Lower lobe of right lung (tissue), 2 donors: ENCODE measurements at regions not wholly inside any gene's neighbourhood (a gene's known extent, or its start where the extent isn't known, plus 50 kb on each side); places are given as distances from the start of the nearest gene placed in this dataset.

Experiments used
- ATAC-seq, 2 donors: fragments of 200-7000 bp; cut with Tn5 transposase; one replicate each; pipeline ENCODE4 v1.9.1; 2020 to 2022; ENCODE audit warnings: mild to moderate bottlenecking in 2 of 2, moderate library complexity in 2 of 2
- DNase-seq: peaks from one replicate; pipeline ENCODE4 v3.0.0-alpha.2; 2020
- H3K27ac ChIP-seq: fragments of 200-600 bp; one replicate; pipeline ENCODE4 v1.8.0; 2022
- H3K27me3 ChIP-seq: fragments of 200-600 bp; one replicate; pipeline ENCODE4 v1.8.0; 2022; ENCODE audit warnings: low read depth
- H3K36me3 ChIP-seq: fragments of 200-600 bp; one replicate; pipeline ENCODE4 v1.8.0; 2022; ENCODE audit warnings: mild to moderate bottlenecking
- H3K4me1 ChIP-seq: fragments of 200-600 bp; one replicate; pipeline ENCODE4 v1.8.0; 2022
- H3K4me3 ChIP-seq: fragments of 200-600 bp; one replicate; pipeline ENCODE4 v1.8.0; 2022; ENCODE audit warnings: mild to moderate bottlenecking
- H3K9me3 ChIP-seq: fragments of 200-600 bp; one replicate; pipeline ENCODE4 v1.8.0; 2022
- intact Hi-C: fragments of 100-400 bp; cut with DNase I; formaldehyde crosslinking; loops from one replicate; pipeline ENCODE4 v1.11.0; 2022
- TF ChIP-seq, protein P1 (sequence below): fragments of 200-600 bp; IDR thresholded peaks from one replicate; pipeline ENCODE4 v1.8.0; 2022; ENCODE audit warnings: antibody characterized with exemption, mild to moderate bottlenecking
- donor health status: DM: no; HTN: yes; CAD: no; lungs with severe emphysema.

DNA sequence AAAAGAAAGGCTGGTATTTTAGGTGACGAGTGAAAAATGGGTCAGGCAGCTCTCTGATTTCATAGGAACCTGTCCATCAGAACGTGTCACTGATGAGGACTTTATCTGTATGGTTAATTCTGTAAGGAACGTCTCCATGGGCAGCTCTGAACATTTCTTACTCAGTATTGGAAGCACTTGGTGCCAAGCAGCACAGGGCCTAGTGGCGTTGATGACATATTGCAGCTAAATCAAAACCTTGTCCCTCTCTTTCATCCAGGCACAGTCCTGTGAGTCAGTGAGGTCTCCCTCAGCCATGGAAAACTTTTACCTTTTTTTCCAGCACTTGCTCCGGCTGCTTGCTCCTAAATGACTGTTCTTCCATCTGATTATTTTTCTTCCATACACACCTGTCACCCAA, 301.9 kb downstream of the DHX15 start:
- Histone ChIP-seq H3K4me1 (no peaks in the 10 kb centered on the region), H3K4me3 (no peak overlapping the region), H3K9me3 (no peaks in the 10 kb centered on the region), H3K27me3 (no peaks in the 10 kb centered on the region), H3K36me3 (no peaks in the 10 kb centered on the region), H3K27ac (no peak overlapping the region)
- DNase-seq = no peak
- TF ChIP-seq, protein P1, sequence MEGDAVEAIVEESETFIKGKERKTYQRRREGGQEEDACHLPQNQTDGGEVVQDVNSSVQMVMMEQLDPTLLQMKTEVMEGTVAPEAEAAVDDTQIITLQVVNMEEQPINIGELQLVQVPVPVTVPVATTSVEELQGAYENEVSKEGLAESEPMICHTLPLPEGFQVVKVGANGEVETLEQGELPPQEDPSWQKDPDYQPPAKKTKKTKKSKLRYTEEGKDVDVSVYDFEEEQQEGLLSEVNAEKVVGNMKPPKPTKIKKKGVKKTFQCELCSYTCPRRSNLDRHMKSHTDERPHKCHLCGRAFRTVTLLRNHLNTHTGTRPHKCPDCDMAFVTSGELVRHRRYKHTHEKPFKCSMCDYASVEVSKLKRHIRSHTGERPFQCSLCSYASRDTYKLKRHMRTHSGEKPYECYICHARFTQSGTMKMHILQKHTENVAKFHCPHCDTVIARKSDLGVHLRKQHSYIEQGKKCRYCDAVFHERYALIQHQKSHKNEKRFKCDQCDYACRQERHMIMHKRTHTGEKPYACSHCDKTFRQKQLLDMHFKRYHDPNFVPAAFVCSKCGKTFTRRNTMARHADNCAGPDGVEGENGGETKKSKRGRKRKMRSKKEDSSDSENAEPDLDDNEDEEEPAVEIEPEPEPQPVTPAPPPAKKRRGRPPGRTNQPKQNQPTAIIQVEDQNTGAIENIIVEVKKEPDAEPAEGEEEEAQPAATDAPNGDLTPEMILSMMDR = no peak
- intact Hi-C loops = no loop called here
- no peak for ATAC-seq

DNA sequence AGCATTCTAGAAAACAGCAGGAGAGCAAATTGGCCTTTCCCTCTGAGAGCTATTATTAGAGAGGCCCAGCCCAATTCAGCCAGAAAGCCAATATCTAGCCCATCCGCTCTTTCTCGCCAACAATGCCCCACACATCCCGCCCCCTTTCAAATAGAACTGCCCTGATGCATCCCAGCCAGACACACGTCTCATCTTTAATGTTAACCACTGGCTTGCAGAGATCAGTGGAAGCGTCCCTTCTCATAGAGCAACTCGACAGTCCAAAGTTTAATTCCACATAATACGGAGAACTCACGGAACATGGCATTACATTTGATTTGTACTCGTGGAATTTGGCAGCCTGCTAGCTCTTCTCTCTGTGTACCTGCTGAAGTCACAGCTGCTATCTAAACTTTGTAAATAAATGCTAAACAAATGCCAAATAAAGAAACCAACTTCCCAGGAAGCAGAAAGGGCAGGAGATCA, 304.4 kb downstream of the DHX15 start:
- intact Hi-C loops = no loop called here
- no peaks in the 10 kb centered on the region for H3K27me3 ChIP-seq

DNA sequence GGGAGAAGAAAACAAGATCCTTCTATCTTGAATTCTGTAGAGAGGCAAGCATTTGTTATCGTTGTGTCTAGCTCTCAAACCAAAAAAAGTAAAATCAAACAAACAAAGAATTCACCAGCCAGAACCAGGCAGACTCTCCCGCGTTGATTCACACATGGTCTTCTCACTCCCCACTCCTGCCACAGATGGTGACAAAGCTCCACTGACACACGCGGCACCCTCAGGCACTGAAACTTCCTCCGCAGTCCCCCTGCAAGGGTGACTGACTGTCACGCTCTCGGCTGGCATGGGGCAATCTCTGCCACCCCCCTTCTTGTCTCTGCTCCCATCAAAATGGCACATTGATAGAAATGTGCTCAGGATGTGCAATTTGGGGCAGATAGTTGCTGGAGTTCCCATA, 304.9 kb downstream of the DHX15 start:
- TF ChIP-seq, protein P1 = no peak
- intact Hi-C loops = no loop called here
- no peaks in the 10 kb centered on the region for H3K9me3 ChIP-seq
- H3K27ac ChIP-seq = no peak overlapping the region
- DNase-seq (no peak), ATAC-seq (no peak)
- no peaks in the 10 kb centered on the region for H3K4me1 ChIP-seq
- H3K4me3 ChIP-seq = no peak overlapping the region
- H3K36me3 ChIP-seq = no peaks in the 10 kb centered on the region
- H3K27me3 ChIP-seq = no peaks in the 10 kb centered on the region

More for the DNA sequence above, 304.4 kb downstream of the DHX15 start:
- Histone ChIP-seq H3K4me3 (no peak overlapping the region), H3K36me3 (no peaks in the 10 kb centered on the region), H3K27ac (no peak overlapping the region), H3K4me1 (no peaks in the 10 kb centered on the region), H3K9me3 (no peaks in the 10 kb centered on the region)
- DNase-seq = no peak
- TF ChIP-seq, protein P1 = no peak
- no peak for ATAC-seq

DNA sequence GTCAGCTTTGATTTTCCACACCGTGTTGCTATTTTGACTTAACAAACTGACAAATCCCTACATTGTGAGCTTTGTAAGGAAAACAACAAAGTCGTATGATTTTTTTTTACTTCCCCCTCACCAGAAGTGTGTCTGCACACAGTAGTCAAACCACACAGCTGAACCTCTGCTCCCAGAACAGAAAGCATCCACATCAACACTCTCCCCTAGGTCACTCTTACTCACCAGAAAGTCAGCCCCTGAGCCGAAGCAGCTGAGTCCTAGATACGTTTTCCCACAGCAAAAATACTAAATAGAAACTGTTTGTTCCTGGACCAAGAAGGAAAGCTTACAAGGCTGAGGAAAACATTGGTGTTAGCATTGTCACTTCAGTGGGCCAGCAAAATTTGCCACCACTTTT, 305.7 kb downstream of the DHX15 start:
- DNase-seq (no peak), ATAC-seq (no peak)
- Histone ChIP-seq H3K27ac (no peak overlapping the region), H3K27me3 (no peaks in the 10 kb centered on the region), H3K36me3 (no peaks in the 10 kb centered on the region), H3K4me3 (no peak overlapping the region), H3K9me3 (no peaks in the 10 kb centered on the region), H3K4me1 (no peaks in the 10 kb centered on the region)
- TF ChIP-seq, protein P1 = no peak
- intact Hi-C loops = no loop called here

DNA sequence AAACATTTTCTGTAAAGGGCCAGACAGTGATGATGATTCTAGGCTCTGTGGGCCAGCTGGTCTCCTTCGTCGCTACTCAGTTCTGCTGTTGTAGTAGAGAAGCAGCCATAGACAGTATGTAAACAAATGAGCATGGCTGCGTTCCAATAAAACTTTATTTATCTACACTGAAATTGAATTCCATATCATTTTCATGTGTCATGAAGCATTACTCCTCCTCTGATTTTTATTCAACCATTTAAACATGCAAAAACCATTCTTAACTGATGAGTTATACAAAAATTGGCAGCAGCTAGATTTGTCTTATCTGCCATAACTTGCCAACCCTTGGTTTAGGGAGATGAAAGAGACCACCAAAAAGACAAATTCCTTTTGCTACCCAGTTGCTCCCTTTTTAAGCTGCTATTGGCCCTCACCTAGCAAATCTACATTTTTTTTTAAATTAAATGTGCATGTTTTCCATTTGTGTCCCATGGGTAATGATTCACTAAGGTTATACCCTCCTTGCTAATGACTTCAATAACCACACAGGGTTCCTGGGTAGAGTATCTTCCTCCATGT, 309.9 kb downstream of the DHX15 start:
- H3K4me1 ChIP-seq = no peaks in the 10 kb centered on the region
- intact Hi-C loops = no loop called here
- no peaks in the 10 kb centered on the region for H3K36me3 ChIP-seq
- no peak overlapping the region for H3K27ac ChIP-seq
- DNase-seq (no peak), ATAC-seq (no peak)
- H3K9me3 ChIP-seq = no peaks in the 10 kb centered on the region
- no peak overlapping the region for H3K4me3 ChIP-seq
- TF ChIP-seq, protein P1 = no peak
- H3K27me3 ChIP-seq = no peaks in the 10 kb centered on the region
